Gastroesophageal sphincter (tissue), 3 donors: ENCODE measurements at regions not wholly inside any gene's neighbourhood (a gene's known extent, or its start where the extent isn't known, plus 50 kb on each side); places are given as distances from the start of the nearest gene placed in this dataset.

Experiments used
- POLR2A ChIP-seq, 2 donors: fragments of 450-650 bp; IDR thresholded peaks; one replicate each; pipeline ENCODE4 v1.6.1; 2017; ENCODE audit warnings: antibody characterized with exemption in 2 of 2, mild to moderate bottlenecking in 2 of 2, moderate library complexity in 1 of 2
- TF ChIP-seq, protein P1 (sequence below), 4 experiments: fragments of 200-600 bp in 2 of 4; fragments of 450-650 bp in 2 of 4; sonication (generic) in 1 of 4; IDR thresholded peaks; one replicate each; pipeline ENCODE4 v1.5.1; 2017 to 2019; ENCODE audit warnings: antibody characterized with exemption in 4 of 4, mild to moderate bottlenecking in 2 of 4, moderate library complexity in 2 of 4

DNA sequence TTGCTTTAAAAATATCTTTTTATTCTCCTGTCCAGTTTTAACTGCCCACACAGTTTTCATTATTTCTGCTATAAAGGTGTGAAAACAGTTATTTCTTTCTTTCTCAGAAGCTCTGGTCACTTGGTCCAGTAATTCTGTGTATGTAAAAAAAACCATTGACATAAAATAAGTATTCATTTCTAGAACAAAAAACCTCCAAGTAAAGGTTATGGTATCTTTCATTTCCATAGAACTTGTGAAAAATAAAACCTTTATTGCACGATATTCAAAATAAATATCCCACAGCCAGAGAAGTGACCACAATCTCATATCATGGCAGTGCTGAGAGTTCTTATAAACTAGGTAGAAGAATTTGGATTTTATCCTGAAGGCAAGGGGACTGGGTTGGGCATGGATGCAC, 96.9 kb upstream of the TNFSF4 start:
- TF ChIP-seq, protein P1, sequence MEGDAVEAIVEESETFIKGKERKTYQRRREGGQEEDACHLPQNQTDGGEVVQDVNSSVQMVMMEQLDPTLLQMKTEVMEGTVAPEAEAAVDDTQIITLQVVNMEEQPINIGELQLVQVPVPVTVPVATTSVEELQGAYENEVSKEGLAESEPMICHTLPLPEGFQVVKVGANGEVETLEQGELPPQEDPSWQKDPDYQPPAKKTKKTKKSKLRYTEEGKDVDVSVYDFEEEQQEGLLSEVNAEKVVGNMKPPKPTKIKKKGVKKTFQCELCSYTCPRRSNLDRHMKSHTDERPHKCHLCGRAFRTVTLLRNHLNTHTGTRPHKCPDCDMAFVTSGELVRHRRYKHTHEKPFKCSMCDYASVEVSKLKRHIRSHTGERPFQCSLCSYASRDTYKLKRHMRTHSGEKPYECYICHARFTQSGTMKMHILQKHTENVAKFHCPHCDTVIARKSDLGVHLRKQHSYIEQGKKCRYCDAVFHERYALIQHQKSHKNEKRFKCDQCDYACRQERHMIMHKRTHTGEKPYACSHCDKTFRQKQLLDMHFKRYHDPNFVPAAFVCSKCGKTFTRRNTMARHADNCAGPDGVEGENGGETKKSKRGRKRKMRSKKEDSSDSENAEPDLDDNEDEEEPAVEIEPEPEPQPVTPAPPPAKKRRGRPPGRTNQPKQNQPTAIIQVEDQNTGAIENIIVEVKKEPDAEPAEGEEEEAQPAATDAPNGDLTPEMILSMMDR (IDR thresholded peaks at IDR 0.05), result no peak
- TF ChIP-seq POLR2A (IDR thresholded peaks at IDR 0.05), result no peak
